OCI-LY1 (cell line): ENCODE measurements at regions not wholly inside any gene's neighbourhood (a gene's known extent, or its start where the extent isn't known, plus 50 kb on each side); places are given as distances from the start of the nearest gene placed in this dataset.

ENCODE experiments used
- H2AFZ ChIP-seq: fragments of 200-600 bp; sonication (generic), shearing (Covaris generic); 2 replicates; pipeline ENCODE4 v1.6.0; 2014; ENCODE audit warnings: antibody characterized with exemption, mild to moderate bottlenecking, low read length
- H3F3A ChIP-seq: fragments of 200-600 bp; sonication (generic), shearing (Covaris generic); 2 replicates; pipeline ENCODE4 v1.6.0; 2014; ENCODE audit warnings: mild to moderate bottlenecking, antibody characterized with exemption, low read length, moderate library complexity; ENCODE audit not compliant: insufficient read depth
- H3K27ac ChIP-seq: fragments of 200-600 bp; sonication (generic); 2 replicates; pipeline ENCODE4 v1.5.1; 2014; ENCODE audit warnings: low read length, mixed run types, mild to moderate bottlenecking, low read depth; ENCODE audit not compliant: poor library complexity, severe bottlenecking
- H3K27me3 ChIP-seq: fragments of 200-600 bp; sonication (generic); 2 replicates; pipeline ENCODE4 v1.6.0; 2014; ENCODE audit warnings: antibody characterized with exemption, mild to moderate bottlenecking, low read length, moderate library complexity; ENCODE audit not compliant: insufficient read depth
- H3K36me3 ChIP-seq: fragments of 200-600 bp; sonication (generic); 2 replicates; pipeline ENCODE4 v1.6.1; 2014; ENCODE audit warnings: mild to moderate bottlenecking, antibody characterized with exemption, low read length, moderate library complexity, mixed read lengths; ENCODE audit not compliant: insufficient read depth
- H3K4me1 ChIP-seq: fragments of 200-600 bp; sonication (generic); 2 replicates; pipeline ENCODE4 v1.5.1; 2014; ENCODE audit warnings: mild to moderate bottlenecking, low read length, moderate library complexity; ENCODE audit not compliant: insufficient read depth, severe bottlenecking
- H3K4me2 ChIP-seq: fragments of 200-600 bp; sonication (generic), shearing (Covaris generic); 2 replicates; pipeline ENCODE4 v1.6.1; 2014; ENCODE audit warnings: low read length
- H3K4me3 ChIP-seq: fragments of 200-600 bp; sonication (generic); 2 replicates; pipeline ENCODE4 v1.5.1; 2014; ENCODE audit warnings: low read length, low read depth, mild to moderate bottlenecking, mixed read lengths; ENCODE audit not compliant: poor library complexity, severe bottlenecking
- H3K79me2 ChIP-seq: fragments of 200-600 bp; shearing (Covaris generic); 2 replicates; pipeline ENCODE4 v1.6.1; 2016; ENCODE audit warnings: mixed run types, low read length, mixed read lengths; ENCODE audit not compliant: insufficient read depth
- H3K9ac ChIP-seq: fragments of 200-600 bp; sonication (generic), shearing (Covaris generic); 2 replicates; pipeline ENCODE4 v1.6.1; 2014; ENCODE audit warnings: mild to moderate bottlenecking, low read length, mixed read lengths
- H3K9me2 ChIP-seq: fragments of 200-600 bp; sonication (generic), shearing (Covaris generic); 2 replicates; pipeline ENCODE4 v1.6.1; 2014; ENCODE audit warnings: low read depth, mild to moderate bottlenecking, low read length, mixed read lengths
- H3K9me3 ChIP-seq: fragments of 200-600 bp; shearing (Covaris generic); 2 replicates; pipeline ENCODE4 v1.6.1; 2014; ENCODE audit warnings: low read length, mixed read lengths
- H4K20me1 ChIP-seq: fragments of 200-600 bp; sonication (generic), shearing (Covaris generic); 2 replicates; pipeline ENCODE4 v1.6.0; 2016; ENCODE audit warnings: mild to moderate bottlenecking, low read length; ENCODE audit not compliant: insufficient read depth
- CTCF ChIP-seq: fragments of 200-600 bp; sonication (generic), shearing (Covaris generic); IDR thresholded peaks from 2 replicates; pipeline ENCODE4 v1.5.1; 2017; ENCODE audit warnings: mild to moderate bottlenecking, antibody characterized with exemption, low read length, moderate library complexity, mixed read lengths
- EZH2 ChIP-seq: fragments of 200-600 bp; sonication (generic), shearing (Covaris generic); IDR thresholded peaks from 2 replicates; pipeline ENCODE4 v1.8.0; 2017; ENCODE audit warnings: borderline replicate concordance, mixed run types, mild to moderate bottlenecking, antibody characterized with exemption, low read length, moderate library complexity, mixed read lengths

GRCh38 chr6:54043360-54043759, 67.9 kb upstream of the MLIP start:
- no peak overlapping the region for H3K4me2 ChIP-seq
- no peaks in the 10 kb centered on the region for H3K4me1 ChIP-seq
- no peaks in the 10 kb centered on the region for H3K9me3 ChIP-seq
- no peaks in the 10 kb centered on the region for H3K9me2 ChIP-seq
- no peak overlapping the region for H3K27ac ChIP-seq
- H3F3A ChIP-seq = no peaks in the 10 kb centered on the region
- H3K27me3 ChIP-seq = no peaks in the 10 kb centered on the region
- no peak overlapping the region for H3K9ac ChIP-seq
- no peak overlapping the region for H2AFZ ChIP-seq
- no peaks in the 10 kb centered on the region for H4K20me1 ChIP-seq
- no peaks in the 10 kb centered on the region for H3K36me3 ChIP-seq
- TF ChIP-seq CTCF (no peak), EZH2 (no peak)
- H3K79me2 ChIP-seq = no peaks in the 10 kb centered on the region
- H3K4me3 ChIP-seq = no peak overlapping the region

- no peak overlapping the region for H3K4me3 ChIP-seq
- no peaks in the 10 kb centered on the region for H3K4me1 ChIP-seq
- no peak for TF ChIP-seq CTCF
- no peak for TF ChIP-seq EZH2
- H4K20me1 ChIP-seq = no peaks in the 10 kb centered on the region
- H3F3A ChIP-seq = no peaks in the 10 kb centered on the region
- no peaks in the 10 kb centered on the region for H3K79me2 ChIP-seq
- H3K9me2 ChIP-seq = no peaks in the 10 kb centered on the region
- H3K4me2 ChIP-seq = no peak overlapping the region
- H3K9me3 ChIP-seq = no peaks in the 10 kb centered on the region
- no peak overlapping the region for H3K27ac ChIP-seq
- no peaks in the 10 kb centered on the region for H3K27me3 ChIP-seq
- no peaks in the 10 kb centered on the region for H3K36me3 ChIP-seq
- no peak overlapping the region for H3K9ac ChIP-seq
- no peak overlapping the region for H2AFZ ChIP-seq
Measured at GRCh38 chr6:54044059-54044458, 67.2 kb upstream of the MLIP start.

GRCh38 chr6:54048782-54049181, 62.5 kb upstream of the MLIP start:
- H3K79me2 ChIP-seq = no peaks in the 10 kb centered on the region
- TF ChIP-seq CTCF = no peak
- no peak for TF ChIP-seq EZH2
- no peaks in the 10 kb centered on the region for H4K20me1 ChIP-seq
- no peaks in the 10 kb centered on the region for H3K9me3 ChIP-seq
- no peaks in the 10 kb centered on the region for H3K36me3 ChIP-seq
- H3K4me3 ChIP-seq = no peak overlapping the region
- H3K9me2 ChIP-seq = no peaks in the 10 kb centered on the region
- H3K27me3 ChIP-seq = no peaks in the 10 kb centered on the region
- no peak overlapping the region for H2AFZ ChIP-seq
- H3K9ac ChIP-seq = no peak overlapping the region
- no peaks in the 10 kb centered on the region for H3F3A ChIP-seq
- H3K4me1 ChIP-seq = no peaks in the 10 kb centered on the region
- H3K4me2 ChIP-seq = no peak overlapping the region
- no peak overlapping the region for H3K27ac ChIP-seq
